HepG2 (cell line): ENCODE measurements at regions not wholly inside any gene's neighbourhood (a gene's known extent, or its start where the extent isn't known, plus 50 kb on each side); places are given as distances from the start of the nearest gene placed in this dataset.

Source experiments
- ATAC-seq: fragments of 200-7000 bp; cut with Tn5 transposase; 3 replicates; pipeline ENCODE4 v1.9.1; 2020; ENCODE audit warnings: mild to moderate bottlenecking, moderate library complexity
- BruUV-seq: library from RNA; stranded (reverse); fragments of 400-500 nt; replicated peaks from 2 replicates; lab custom pipeline; 2021; lab: Mats Ljungman, UMichigan
- CTCF ChIA-PET: fragments of 300-600 bp; formaldehyde crosslinking; extraction: SDS; loops from one replicate; lab custom pipeline; 2021; ENCODE audit warnings: low total read pairs, inconsistent platforms, low intra/inter-chr PET ratio; lab: Yijun Ruan, JAX
- POLR2A ChIA-PET: fragments of 350-600 bp; sonication (Branson Sonifier 250); formaldehyde crosslinking; loops from one replicate; lab custom pipeline; 2020; ENCODE audit warnings: antibody characterized with exemption, inconsistent platforms; lab: Yijun Ruan, JAX
- DNase-seq: peaks from one replicate; pipeline ENCODE4 v3.0.0-alpha.2; 2015; ENCODE audit warnings: low spot score
- FAIRE-seq: peaks from 3 replicates; lab custom pipeline; 2011; peaks lifted over from hg19 to GRCh38; lab: Jason Lieb, UNC
- H2AFZ ChIP-seq: one replicate; pipeline ENCODE4 v1.6.1; 2011; ENCODE audit warnings: low read length, inconsistent platforms
- H3K27ac ChIP-seq: fragments of 300-600 bp; 3 replicates; pipeline ENCODE4 v1.8.0; 2011; ENCODE audit warnings: mixed run types, mild to moderate bottlenecking, mixed read lengths, low read length, inconsistent platforms; ENCODE audit not compliant: insufficient read depth; ENCODE audit errors: extremely low read length
- H3K27me3 ChIP-seq, 2 experiments: fragments of 200-600 bp in 1 of 2; 2 replicates in 1 of 2; 3 replicates in 1 of 2; pipeline versions ENCODE4 v1.6.0 to v1.8.0; 2011; ENCODE audit warnings: low read length in 2 of 2, mild to moderate bottlenecking in 2 of 2, moderate library complexity in 2 of 2, inconsistent platforms in 1 of 2; ENCODE audit not compliant: insufficient read depth in 2 of 2, control insufficient read depth in 1 of 2
- H3K36me3 ChIP-seq, 2 experiments: fragments of 200-600 bp in 1 of 2; replicated peaks in 1 of 2; 2 replicates in 1 of 2; 3 replicates in 1 of 2; pipeline versions ENCODE4 v1.5.1 to v1.8.0; 2011; ENCODE audit warnings: low read length in 2 of 2, inconsistent platforms in 1 of 2; ENCODE audit not compliant: insufficient read depth in 2 of 2, control insufficient read depth in 1 of 2
- H3K4me1 ChIP-seq: 2 replicates; pipeline ENCODE4 v1.5.1; 2012; ENCODE audit warnings: low read length, inconsistent platforms; ENCODE audit not compliant: insufficient read depth
- H3K4me2 ChIP-seq: 2 replicates; pipeline ENCODE4 v1.6.0; 2011; ENCODE audit warnings: low read depth, low read length, inconsistent platforms
- H3K4me3 ChIP-seq, 3 experiments: fragments of 200-600 bp in 1 of 3; sonication (generic), shearing (Covaris generic) in 1 of 3; replicated peaks in 1 of 3; 2 replicates each; pipeline ENCODE4 v1.5.1; 2011 to 2016; ENCODE audit warnings: low read length in 3 of 3, inconsistent platforms in 2 of 3, low read depth in 2 of 3, mild to moderate bottlenecking in 2 of 3, control low read depth in 1 of 3, mixed read lengths in 1 of 3; ENCODE audit not compliant: insufficient read depth in 1 of 3
- H3K79me2 ChIP-seq: one replicate; pipeline ENCODE4 v1.6.1; 2011; ENCODE audit warnings: low read length, inconsistent platforms; ENCODE audit not compliant: insufficient read depth
- H3K9ac ChIP-seq: 2 replicates; pipeline ENCODE4 v1.6.0; 2011; ENCODE audit warnings: mild to moderate bottlenecking, low read depth, low read length, inconsistent platforms; ENCODE audit not compliant: insufficient read depth
- H3K9me3 ChIP-seq: 2 replicates; pipeline ENCODE4 v1.5.1; 2012; ENCODE audit warnings: mild to moderate bottlenecking, low read length
- H4K20me1 ChIP-seq: 2 replicates; pipeline ENCODE4 v1.6.0; 2011; ENCODE audit warnings: inconsistent platforms, mild to moderate bottlenecking, low read length, moderate library complexity; ENCODE audit not compliant: insufficient read depth
- ATF5 ChIP-seq: sonication (generic); formaldehyde crosslinking; IDR thresholded peaks from 2 replicates; pipeline ENCODE4 v1.4.0; 2020; ENCODE audit warnings: mild to moderate bottlenecking, low read depth, missing genetic modification reagents
- ATM ChIP-seq: fragments of 450-650 bp; IDR thresholded peaks from 2 replicates; pipeline ENCODE4 v1.7.1; 2017; ENCODE audit warnings: mild to moderate bottlenecking, borderline replicate concordance
- HOXA3 ChIP-seq: sonication (generic); formaldehyde crosslinking; IDR thresholded peaks from 2 replicates; pipeline ENCODE4 v1.5.0; 2020; ENCODE audit warnings: missing genetic modification reagents
- PAWR ChIP-seq: sonication (generic); formaldehyde crosslinking; IDR thresholded peaks from 2 replicates; pipeline ENCODE4 v1.4.0; 2020; ENCODE audit warnings: missing genetic modification reagents, mild to moderate bottlenecking, borderline replicate concordance
- RAD21 ChIP-seq: fragments of 450-650 bp; formaldehyde crosslinking; IDR thresholded peaks from 2 replicates; pipeline ENCODE4 v1.5.0; 2020; ENCODE audit warnings: mild to moderate bottlenecking
- RNF2 ChIP-seq: fragments of 450-650 bp; conservative IDR thresholded peaks from 2 replicates; pipeline ENCODE4 v1.6.1; 2016; ENCODE audit warnings: low read depth
- SRY ChIP-seq: sonication (generic); formaldehyde crosslinking; IDR thresholded peaks from 2 replicates; pipeline ENCODE4 v1.8.0; 2022; ENCODE audit warnings: mild to moderate bottlenecking, missing genetic modification reagents
- TCF7 ChIP-seq: sonication (generic); IDR thresholded peaks from 2 replicates; pipeline ENCODE4 v1.6.1; 2016; ENCODE audit warnings: antibody characterized with exemption, low read depth
- ZBTB2 ChIP-seq: sonication (generic); formaldehyde crosslinking; IDR thresholded peaks from 2 replicates; pipeline ENCODE4 v1.8.0; 2022; ENCODE audit warnings: low read depth, missing genetic modification reagents
- ZBTB3 ChIP-seq: sonication (generic); formaldehyde crosslinking; IDR thresholded peaks from 2 replicates; pipeline ENCODE4 v1.4.0; 2020; ENCODE audit warnings: low read depth, mild to moderate bottlenecking, moderate library complexity, missing genetic modification reagents, borderline replicate concordance
- ZFX ChIP-seq: sonication (generic); formaldehyde crosslinking; IDR thresholded peaks from 2 replicates; pipeline ENCODE4 v1.4.0; 2020; ENCODE audit warnings: mild to moderate bottlenecking, low read depth, missing genetic modification reagents, moderate library complexity
- ZMAT5 ChIP-seq: sonication (generic); formaldehyde crosslinking; IDR thresholded peaks from 2 replicates; pipeline ENCODE4 v1.5.0; 2020; ENCODE audit warnings: mild to moderate bottlenecking, low read depth, missing genetic modification reagents, borderline replicate concordance
- ZNF282 ChIP-seq: fragments of 450-650 bp; IDR thresholded peaks from 2 replicates; pipeline ENCODE4 v1.6.1; 2018; ENCODE audit not compliant: partially characterized antibody
- ZNF3 ChIP-seq: IDR thresholded peaks from 2 replicates; pipeline ENCODE4 v1.7.0; 2017; ENCODE audit warnings: inconsistent platforms
- ZNF343 ChIP-seq: sonication (generic); formaldehyde crosslinking; IDR thresholded peaks from 2 replicates; pipeline ENCODE4 v1.4.0; 2020; ENCODE audit warnings: mild to moderate bottlenecking, missing genetic modification reagents
- ZSCAN20 ChIP-seq: sonication (generic); formaldehyde crosslinking; IDR thresholded peaks from 2 replicates; pipeline ENCODE4 v1.4.0; 2020; ENCODE audit warnings: missing genetic modification reagents, mild to moderate bottlenecking, borderline replicate concordance
- ZSCAN30 ChIP-seq: sonication (generic); formaldehyde crosslinking; IDR thresholded peaks from 2 replicates; pipeline ENCODE4 v1.5.0; 2020; ENCODE audit warnings: mild to moderate bottlenecking, missing genetic modification reagents
- WGBS: methylation state at CpG from one replicate; pipeline ENCODE4 v1.1.6; 2017; ENCODE audit warnings: low lambda C conversion rate; 5-methylcytosine and 5-hydroxymethylcytosine counted together
- in situ Hi-C: cut with HindIII; loops from 2 replicates; pipeline ENCODE4 v1.10.0; 2017; ENCODE audit warnings: low pct_unique_long_range_greater_than_20kb; ENCODE audit not compliant: extremely low pct_ligation_motif_present
- intact Hi-C: fragments of 100-400 bp; cut with micrococcal nuclease; formaldehyde crosslinking; loops from one replicate; pipeline ENCODE4 v1.10.0; 2022; ENCODE audit not compliant: unreplicated experiment

- no peak overlapping the region for H3K9ac ChIP-seq
- H2AFZ ChIP-seq = no peak overlapping the region
- no peak overlapping the region for H3K4me2 ChIP-seq
- H4K20me1 ChIP-seq = no peaks in the 10 kb centered on the region
- no peak overlapping the region for H3K4me3 ChIP-seq
- in situ Hi-C loops = no loop called here
- POLR2A ChIA-PET = no interaction called here
- DNase-seq (no peak), ATAC-seq (peak; percentile 63; the same call in 2 of the 3 replicates), FAIRE-seq (no peak)
- intact Hi-C loops = no loop called here
- no peaks in the 10 kb centered on the region for H3K27me3 ChIP-seq
- no peak for TF ChIP-seq ZFX (CRISPR knock-in tag)
- TF ChIP-seq ZNF282 = no peak
- no peak for TF ChIP-seq ZBTB3
- TF ChIP-seq ATF5 (CRISPR knock-in tag) = no peak
- no peak for TF ChIP-seq ZBTB2 (CRISPR knock-in tag)
- H3K79me2 ChIP-seq = no peaks in the 10 kb centered on the region
- no peaks in the 10 kb centered on the region for H3K36me3 ChIP-seq
- peaks cover 6% of the 10 kb centered on the region; the same call in 1 of the 2 replicates for H3K4me1 ChIP-seq
- no TSS peak for BruUV-seq
- H3K27ac ChIP-seq = no peak overlapping the region
- WGBS = 7% methylated on average over 2 of the region's 2 CpGs
- CTCF ChIA-PET = no interaction called here
- no peaks in the 10 kb centered on the region for H3K9me3 ChIP-seq
Observed at GRCh38 chr13:22828081-22828480, 352.7 kb upstream of the SGCG start.

GRCh38 chr13:22836475-22836874 is 344.3 kb upstream of the SGCG start:
- no peak for FAIRE-seq
- H3K27me3 ChIP-seq = no peaks in the 10 kb centered on the region; a peak in 1 of 5 replicates
- no peak overlapping the region for H3K4me3 ChIP-seq
- no peak overlapping the region for H3K4me2 ChIP-seq
- H3K27ac ChIP-seq = no peak overlapping the region
- intact Hi-C loops = no loop called here
- WGBS = 3% methylated on average over 2 of the region's 2 CpGs
- ATAC-seq = no peak
- no peaks in the 10 kb centered on the region for H3K9me3 ChIP-seq
- no peak overlapping the region for H2AFZ ChIP-seq
- H3K4me1 ChIP-seq = no peaks in the 10 kb centered on the region
- BruUV-seq = no TSS peak
- POLR2A ChIA-PET = no interaction called here
- TF ChIP-seq SRY (no peak), TCF7 (no peak), ZNF3 (CRISPR knock-in tag) (no peak), HOXA3 (no peak), ZSCAN30 (no peak), ZMAT5 (CRISPR knock-in tag) (no peak), PAWR (CRISPR knock-in tag) (no peak), RNF2 (no peak), ATM (no peak), RAD21 (CRISPR knock-in tag) (no peak), ZSCAN20 (no peak), ZNF343 (no peak)
- H3K9ac ChIP-seq = no peak overlapping the region
- no peaks in the 10 kb centered on the region for H4K20me1 ChIP-seq
- no peaks in the 10 kb centered on the region for H3K36me3 ChIP-seq
- DNase-seq = no peak
- CTCF ChIA-PET = no interaction called here
- no peaks in the 10 kb centered on the region for H3K79me2 ChIP-seq
- in situ Hi-C loops = no loop called here
